Loucy (cell line): ENCODE measurements at regions not wholly inside any gene's neighbourhood (a gene's known extent, or its start where the extent isn't known, plus 50 kb on each side); places are given as distances from the start of the nearest gene placed in this dataset.

Experiments
- H2AFZ ChIP-seq: fragments of 200-600 bp; sonication (generic); 2 replicates; pipeline ENCODE4 v1.6.0; 2016; ENCODE audit warnings: antibody characterized with exemption, mild to moderate bottlenecking, low read length, moderate library complexity
- H3F3A ChIP-seq: fragments of 200-600 bp; 2 replicates; pipeline ENCODE4 v1.6.0; 2016; ENCODE audit warnings: antibody characterized with exemption, low read depth, mild to moderate bottlenecking
- H3K27me3 ChIP-seq: fragments of 200-600 bp; sonication (generic); 2 replicates; pipeline ENCODE4 v1.6.1; 2014; ENCODE audit warnings: low read length, mild to moderate bottlenecking; ENCODE audit not compliant: insufficient read depth, poor library complexity, severe bottlenecking
- H3K36me3 ChIP-seq: fragments of 200-600 bp; sonication (generic); 2 replicates; pipeline ENCODE4 v1.6.1; 2016; ENCODE audit warnings: low read length; ENCODE audit not compliant: insufficient read depth
- H3K4me1 ChIP-seq: fragments of 200-600 bp; sonication (generic); 2 replicates; pipeline ENCODE4 v1.5.1; 2014; ENCODE audit warnings: low read length, mild to moderate bottlenecking; ENCODE audit not compliant: insufficient read depth, poor library complexity, severe bottlenecking
- H3K4me2 ChIP-seq: fragments of 200-600 bp; sonication (generic); 2 replicates; pipeline ENCODE4 v1.6.0; 2014; ENCODE audit warnings: antibody characterized with exemption, low read length, low read depth, mild to moderate bottlenecking; ENCODE audit not compliant: poor library complexity, severe bottlenecking
- H3K4me3 ChIP-seq: fragments of 200-600 bp; sonication (generic); 2 replicates; pipeline ENCODE4 v1.5.1; 2014; ENCODE audit warnings: low read length, mild to moderate bottlenecking, mixed read lengths; ENCODE audit not compliant: poor library complexity, severe bottlenecking
- H3K79me2 ChIP-seq: fragments of 200-600 bp; sonication (generic); 2 replicates; pipeline ENCODE4 v1.6.1; 2014; ENCODE audit warnings: low read length; ENCODE audit not compliant: insufficient read depth
- H3K9ac ChIP-seq: fragments of 200-600 bp; sonication (generic); 2 replicates; pipeline ENCODE4 v1.6.0; 2014; ENCODE audit warnings: mild to moderate bottlenecking, low read depth, low read length, moderate library complexity; ENCODE audit not compliant: poor library complexity, severe bottlenecking
- H3K9me2 ChIP-seq: fragments of 200-600 bp; sonication (generic); replicated peaks from 2 replicates; pipeline ENCODE4 v1.6.1; 2016; ENCODE audit warnings: low read depth, low read length, mixed read lengths
- H3K9me3 ChIP-seq: fragments of 200-600 bp; sonication (generic); 2 replicates; pipeline ENCODE4 v1.6.1; 2014; ENCODE audit warnings: mild to moderate bottlenecking, antibody characterized with exemption, low read length, low read depth; ENCODE audit not compliant: insufficient read depth
- H4K20me1 ChIP-seq: fragments of 200-600 bp; sonication (generic); 2 replicates; pipeline ENCODE4 v1.6.0; 2014; ENCODE audit warnings: antibody characterized with exemption, low read length, mild to moderate bottlenecking; ENCODE audit not compliant: insufficient read depth, poor library complexity, severe bottlenecking
- CTCF ChIP-seq: fragments of 200-600 bp; sonication (generic); conservative IDR thresholded peaks from 2 replicates; pipeline ENCODE4 v1.5.1; 2014; ENCODE audit warnings: mild to moderate bottlenecking, antibody characterized with exemption, low read length
- EZH2phosphoT487 ChIP-seq: fragments of 200-600 bp; IDR thresholded peaks from 2 replicates; pipeline ENCODE4 v1.6.1; 2018; ENCODE audit warnings: antibody characterized with exemption, mild to moderate bottlenecking, moderate library complexity, borderline replicate concordance

- H3K36me3 ChIP-seq = no peaks in the 10 kb centered on the region
- no peak overlapping the region for H3K4me3 ChIP-seq
- no peaks in the 10 kb centered on the region for H3F3A ChIP-seq
- no peak overlapping the region for H3K9ac ChIP-seq
- no peaks in the 10 kb centered on the region for H3K79me2 ChIP-seq
- H3K9me3 ChIP-seq = no peaks in the 10 kb centered on the region
- H4K20me1 ChIP-seq = no peaks in the 10 kb centered on the region
- H3K4me2 ChIP-seq = no peak overlapping the region
- H3K27me3 ChIP-seq = no peaks in the 10 kb centered on the region
- no peak overlapping the region for H2AFZ ChIP-seq
- no peak for TF ChIP-seq EZH2phosphoT487
- TF ChIP-seq CTCF = no peak
- H3K9me2 ChIP-seq = no peaks in the 10 kb centered on the region
- H3K4me1 ChIP-seq = peaks cover 3% of the 10 kb centered on the region
These were observed 335.8 kb downstream of the EPHA7 start for GRCh38 chr6:93083337-93084230.

- Histone ChIP-seq H3K9me2 (no peaks in the 10 kb centered on the region), H3K36me3 (no peaks in the 10 kb centered on the region), H3K4me3 (no peak overlapping the region), H3K27me3 (no peaks in the 10 kb centered on the region), H3K9ac (no peak overlapping the region), H3K9me3 (no peaks in the 10 kb centered on the region), H3K4me2 (no peak overlapping the region), H2AFZ (no peak overlapping the region), H3F3A (no peaks in the 10 kb centered on the region), H4K20me1 (no peaks in the 10 kb centered on the region), H3K4me1 (no peaks in the 10 kb centered on the region), H3K79me2 (no peaks in the 10 kb centered on the region)
- TF ChIP-seq CTCF (no peak), EZH2phosphoT487 (no peak)
These were observed 337.5 kb downstream of the EPHA7 start for GRCh38 chr6:93081901-93082300.

- TF ChIP-seq CTCF (no peak), EZH2phosphoT487 (no peak)
- Histone ChIP-seq H2AFZ (no peak overlapping the region), H3K36me3 (no peaks in the 10 kb centered on the region), H4K20me1 (no peaks in the 10 kb centered on the region), H3K9me2 (no peaks in the 10 kb centered on the region), H3K4me1 (no peaks in the 10 kb centered on the region), H3F3A (no peaks in the 10 kb centered on the region), H3K4me2 (no peak overlapping the region), H3K27me3 (no peaks in the 10 kb centered on the region), H3K9me3 (no peaks in the 10 kb centered on the region), H3K79me2 (no peaks in the 10 kb centered on the region), H3K4me3 (no peak overlapping the region), H3K9ac (no peak overlapping the region)
These were observed 340.3 kb downstream of the EPHA7 start for GRCh38 chr6:93079061-93079460.
